NCI-H2171 treated with DMSO at 0.1 percent for 48 hours (cell line): ENCODE measurements at regions not wholly inside any gene's neighbourhood (a gene's known extent, or its start where the extent isn't known, plus 50 kb on each side); places are given as distances from the start of the nearest gene placed in this dataset.

ENCODE experiments used
- DNase-seq: peaks from one replicate; lab custom pipeline; 2025; lab: John Stamatoyannopoulos, UW

GRCh38 chr14:100955201-100955600 is 51.7 kb upstream of the RTL1 start:
- no peak for DNase-seq

GRCh38 chr14:100962494-100962893 is 59.0 kb upstream of the RTL1 start:
- no peak for DNase-seq

- no peak for DNase-seq
Observed at GRCh38 chr14:100965296-100965695, 61.8 kb upstream of the RTL1 start.

GRCh38 chr14:100967178-100967577 is 63.7 kb upstream of the RTL1 start:
- no peak for DNase-seq

GRCh38 chr14:100967930-100968329 is 64.4 kb upstream of the RTL1 start:
- DNase-seq: no peak

- DNase-seq: no peak
Observed at GRCh38 chr14:100972118-100972897, 68.8 kb upstream of the RTL1 start.

- no peak for DNase-seq
Observed at GRCh38 chr14:100975671-100976070, 72.1 kb upstream of the RTL1 start.

GRCh38 chr14:100979079-100979478 is 75.6 kb upstream of the RTL1 start:
- no peak for DNase-seq

- DNase-seq: no peak
Observed at GRCh38 chr14:100979780-100980179, 76.3 kb upstream of the RTL1 start.

GRCh38 chr14:100980823-100981222 is 77.3 kb upstream of the RTL1 start:
- no peak for DNase-seq

- DNase-seq: no peak
Observed at GRCh38 chr14:100981809-100982208, 78.3 kb upstream of the RTL1 start.

GRCh38 chr14:100982353-100982752 is 78.8 kb upstream of the RTL1 start:
- DNase-seq: no peak

- no peak for DNase-seq
Observed at GRCh38 chr14:100982762-100983161, 79.2 kb upstream of the RTL1 start.

- DNase-seq: no peak
Observed at GRCh38 chr14:100983710-100984109, 80.2 kb upstream of the RTL1 start.

- no peak for DNase-seq
Observed at GRCh38 chr14:100988011-100988410, 84.5 kb upstream of the RTL1 start.

- no peak for DNase-seq
Observed at GRCh38 chr14:100988411-100988900, 84.9 kb upstream of the RTL1 start.

GRCh38 chr14:100988956-100989355 is 85.4 kb upstream of the RTL1 start:
- DNase-seq: no peak

- no peak for DNase-seq
Observed at GRCh38 chr14:100989924-100990323, 86.4 kb upstream of the RTL1 start.

- no peak for DNase-seq
Observed at GRCh38 chr14:100994082-100994481, 90.6 kb upstream of the RTL1 start.

GRCh38 chr14:100994756-100995330 is 91.3 kb upstream of the RTL1 start:
- no peak for DNase-seq

- no peak for DNase-seq
Observed at GRCh38 chr14:101000711-101001250, 97.3 kb upstream of the RTL1 start.

- no peak for DNase-seq
Observed at GRCh38 chr14:101001311-101002069, 98.0 kb upstream of the RTL1 start.

GRCh38 chr14:101002738-101003137 is 99.2 kb upstream of the RTL1 start:
- no peak for DNase-seq
